ENCODE measurements at regions not wholly inside any gene's neighbourhood (a gene's known extent, or its start where the extent isn't known, plus 50 kb on each side); places are given as distances from the start of the nearest gene placed in this dataset.

GRCh38 chr18:44539926-44540325, 140.8 kb upstream of the SETBP1 start:
- Histone ChIP-seq H3K4me3 (ENCODE audit: low read depth, low read length) (no peak overlapping the region), H3K36me3 (ENCODE audit: control insufficient read depth, insufficient read depth, low read length) (no peaks in the 10 kb centered on the region), H3K27me3 (ENCODE audit: control insufficient read depth, insufficient read depth, low read length) (no peaks in the 10 kb centered on the region)
- TF ChIP-seq CTCF (IDR thresholded peaks at IDR 0.05; ENCODE audit: insufficient read depth, low read length, poor library complexity, severe bottlenecking) = no peak
- no peak for DNase-seq (ENCODE audit: low read depth)

GRCh38 chr18:44541159-44541558, 139.5 kb upstream of the SETBP1 start:
- Histone ChIP-seq H3K36me3 (ENCODE audit: control insufficient read depth, insufficient read depth, low read length) (no peaks in the 10 kb centered on the region), H3K27me3 (ENCODE audit: control insufficient read depth, insufficient read depth, low read length) (no peaks in the 10 kb centered on the region), H3K4me3 (ENCODE audit: low read depth, low read length) (no peak overlapping the region)
- TF ChIP-seq CTCF (IDR thresholded peaks at IDR 0.05; ENCODE audit: insufficient read depth, low read length, poor library complexity, severe bottlenecking) = no peak
- DNase-seq (ENCODE audit: low read depth) = no peak

GRCh38 chr18:44541781-44542180, 138.9 kb upstream of the SETBP1 start:
- TF ChIP-seq CTCF (IDR thresholded peaks at IDR 0.05; ENCODE audit: insufficient read depth, low read length, poor library complexity, severe bottlenecking) = no peak
- Histone ChIP-seq H3K36me3 (ENCODE audit: control insufficient read depth, insufficient read depth, low read length) (no peaks in the 10 kb centered on the region), H3K4me3 (ENCODE audit: low read depth, low read length) (no peak overlapping the region), H3K27me3 (ENCODE audit: control insufficient read depth, insufficient read depth, low read length) (no peaks in the 10 kb centered on the region)
- DNase-seq (ENCODE audit: low read depth) = no peak

- DNase-seq (ENCODE audit: low read depth) = no peak
- Histone ChIP-seq H3K4me3 (ENCODE audit: low read depth, low read length) (no peak overlapping the region), H3K27me3 (ENCODE audit: control insufficient read depth, insufficient read depth, low read length) (no peaks in the 10 kb centered on the region), H3K36me3 (ENCODE audit: control insufficient read depth, insufficient read depth, low read length) (no peaks in the 10 kb centered on the region)
- no peak for TF ChIP-seq CTCF (IDR thresholded peaks at IDR 0.05; ENCODE audit: insufficient read depth, low read length, poor library complexity, severe bottlenecking)
These were observed 137.3 kb upstream of the SETBP1 start for GRCh38 chr18:44543387-44543786.

GRCh38 chr18:44545359-44545985, 135.2 kb upstream of the SETBP1 start:
- no peak overlapping the region for H3K4me3 ChIP-seq (ENCODE audit: low read depth, low read length)

More at GRCh38 chr18:44545359-44545985, 135.2 kb upstream of the SETBP1 start:
- DNase-seq (ENCODE audit: low read depth) = no peak
- no peaks in the 10 kb centered on the region for H3K36me3 ChIP-seq (ENCODE audit: control insufficient read depth, insufficient read depth, low read length)
- TF ChIP-seq CTCF (IDR thresholded peaks at IDR 0.05; ENCODE audit: insufficient read depth, low read length, poor library complexity, severe bottlenecking) = no peak
- no peaks in the 10 kb centered on the region for H3K27me3 ChIP-seq (ENCODE audit: control insufficient read depth, insufficient read depth, low read length)

Measured in kidney epithelial cell (primary cell).